Tibial artery (tissue), 4 donors: ENCODE measurements at regions not wholly inside any gene's neighbourhood (a gene's known extent, or its start where the extent isn't known, plus 50 kb on each side); places are given as distances from the start of the nearest gene placed in this dataset.

Experiments used
- DNase-seq, 2 donors: peaks; one replicate each; pipeline ENCODE4 v3.0.0-alpha.2; 2019
- H3K27ac ChIP-seq, 2 donors: fragments of 200-600 bp; sonication (generic) in 1 of 2; 1 replicate in 1 of 2; 2 replicates in 1 of 2; pipeline ENCODE4 v1.5.1; 2018 to 2019; ENCODE audit warnings: mild to moderate bottlenecking in 1 of 2
- H3K27me3 ChIP-seq, 2 donors: fragments of 200-600 bp; sonication (generic) in 1 of 2; one replicate each; pipeline versions ENCODE4 v1.5.1 to v1.6.0; 2016 to 2019
- H3K36me3 ChIP-seq, 3 donors: fragments of 200-600 bp; sonication (generic) in 2 of 3; one replicate each; pipeline ENCODE4 v1.5.1; 2016 to 2019; ENCODE audit warnings: mild to moderate bottlenecking in 2 of 3
- H3K4me1 ChIP-seq, 4 donors: fragments of 200-600 bp; sonication (generic) in 2 of 4; 1 replicate in 3 of 4; 2 replicates in 1 of 4; pipeline ENCODE4 v1.5.1; 2016 to 2019
- H3K4me3 ChIP-seq, 2 donors: fragments of 200-600 bp; sonication (generic) in 1 of 2; 1 replicate in 1 of 2; 2 replicates in 1 of 2; pipeline ENCODE4 v1.5.1; 2018 to 2019; ENCODE audit warnings: mild to moderate bottlenecking in 2 of 2
- H3K9me3 ChIP-seq, 3 donors: fragments of 200-600 bp; sonication (generic) in 1 of 3; one replicate each; pipeline ENCODE4 v1.5.1; 2016 to 2019
- CTCF ChIP-seq, 2 experiments: fragments of 200-600 bp in 1 of 2; fragments of 450-650 bp in 1 of 2; IDR thresholded peaks; one replicate each; pipeline ENCODE4 v1.5.1; 2017 to 2019; ENCODE audit warnings: antibody characterized with exemption in 2 of 2, mild to moderate bottlenecking in 1 of 2, moderate library complexity in 1 of 2
- intact Hi-C: fragments of 100-400 bp; cut with DNase I; formaldehyde crosslinking; loops from one replicate; pipeline ENCODE4 v1.15.0; 2023; ENCODE audit warnings: low total_unique reads

DNA sequence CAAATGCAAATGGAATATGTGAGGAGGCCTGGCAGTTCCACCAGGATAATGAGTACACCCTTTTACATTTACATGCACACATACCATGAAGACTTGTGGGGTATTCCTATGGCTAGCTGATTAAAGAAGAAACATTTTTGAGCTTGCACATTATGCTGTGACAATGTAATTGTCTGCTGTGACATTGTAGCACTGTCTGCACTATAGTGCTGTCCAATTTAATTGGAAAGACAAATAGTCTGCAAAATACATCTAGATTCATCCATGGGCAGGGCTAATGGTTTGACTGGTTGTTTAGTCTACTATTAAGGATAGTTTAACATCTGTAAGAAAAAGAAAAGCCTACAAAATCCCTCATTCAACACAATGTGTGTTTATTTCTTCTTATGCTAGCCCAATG is 1005.6 kb upstream of the LRFN5 start:
- H3K27me3 ChIP-seq, result no peaks in the 10 kb centered on the region
- DNase-seq, result no peak
- H3K36me3 ChIP-seq, result no peaks in the 10 kb centered on the region
- intact Hi-C loops, result no loop called here
- TF ChIP-seq CTCF (IDR thresholded peaks at IDR 0.05), result no peak
- H3K4me3 ChIP-seq, result no peak overlapping the region
- H3K4me1 ChIP-seq, result no peaks in the 10 kb centered on the region
- no peaks in the 10 kb centered on the region for H3K9me3 ChIP-seq
- H3K27ac ChIP-seq, result no peak overlapping the region

DNA sequence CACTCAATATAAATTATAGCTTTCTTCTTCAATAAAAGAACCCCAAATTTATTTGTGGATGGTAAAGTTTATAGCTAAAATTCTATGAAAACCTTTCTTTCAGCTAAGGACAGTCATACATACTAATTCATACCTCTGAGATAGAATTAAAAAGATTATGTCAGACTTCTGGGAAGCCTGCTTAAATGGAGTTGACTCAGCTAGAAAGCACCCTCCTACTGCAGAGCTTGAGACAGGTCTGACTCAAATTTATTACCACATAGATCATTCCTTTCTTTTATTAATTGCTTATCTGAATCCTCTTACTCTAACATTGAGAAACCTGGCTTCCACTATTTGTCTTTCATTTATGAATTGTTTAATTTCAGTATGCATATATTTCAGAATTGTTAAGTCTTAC is 1007.0 kb upstream of the LRFN5 start:
- DNase-seq, result no peak
- Histone ChIP-seq H3K4me3 (no peak overlapping the region), H3K4me1 (no peaks in the 10 kb centered on the region), H3K9me3 (no peaks in the 10 kb centered on the region), H3K27ac (no peak overlapping the region), H3K36me3 (no peaks in the 10 kb centered on the region), H3K27me3 (no peaks in the 10 kb centered on the region)
- intact Hi-C loops, result no loop called here
- no peak for TF ChIP-seq CTCF (IDR thresholded peaks at IDR 0.05)

- Histone ChIP-seq H3K4me1 (no peaks in the 10 kb centered on the region), H3K9me3 (no peaks in the 10 kb centered on the region), H3K27ac (no peak overlapping the region), H3K4me3 (no peak overlapping the region), H3K36me3 (no peaks in the 10 kb centered on the region), H3K27me3 (no peaks in the 10 kb centered on the region)
- no peak for DNase-seq
- TF ChIP-seq CTCF (IDR thresholded peaks at IDR 0.05), result no peak
- intact Hi-C loops, result no loop called here
These were observed 1025.4 kb upstream of the LRFN5 start for GRCh38 chr14:40581264-40581663.

DNA sequence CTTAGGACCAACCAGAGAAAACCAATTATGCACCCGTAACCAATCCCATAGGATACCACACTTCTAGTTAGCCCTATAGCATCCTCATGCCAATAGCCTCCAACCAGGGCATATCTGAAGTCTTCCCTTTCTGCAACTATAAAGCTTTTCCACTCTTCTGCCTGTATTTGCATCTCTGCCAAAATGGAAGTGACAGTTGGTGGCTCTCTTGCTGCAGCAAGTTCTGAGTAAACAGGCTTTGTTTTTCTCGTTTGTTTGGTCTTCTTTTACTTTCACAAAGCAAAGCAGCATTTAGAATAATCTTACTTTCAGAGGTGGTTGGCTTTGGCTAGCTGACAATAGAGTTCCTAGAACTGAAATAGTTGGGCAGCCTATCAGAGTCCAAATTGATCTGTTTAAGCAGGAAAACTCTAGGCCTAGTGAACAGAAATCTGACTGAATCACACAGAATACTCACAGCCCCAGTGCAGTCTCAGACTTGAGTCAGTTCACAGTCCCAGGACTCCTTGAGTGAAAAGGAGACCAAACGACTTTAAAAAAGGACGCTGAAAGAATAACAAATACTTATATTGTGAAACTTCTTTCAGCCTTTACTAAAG is 1029.7 kb upstream of the LRFN5 start:
- no peaks in the 10 kb centered on the region for H3K4me1 ChIP-seq
- no peaks in the 10 kb centered on the region for H3K27me3 ChIP-seq
- H3K4me3 ChIP-seq, result no peak overlapping the region
- TF ChIP-seq CTCF (IDR thresholded peaks at IDR 0.05), result no peak
- no peak for DNase-seq
- no peak overlapping the region for H3K27ac ChIP-seq
- no peaks in the 10 kb centered on the region for H3K36me3 ChIP-seq
- intact Hi-C loops, result no loop called here
- H3K9me3 ChIP-seq, result no peaks in the 10 kb centered on the region

DNA sequence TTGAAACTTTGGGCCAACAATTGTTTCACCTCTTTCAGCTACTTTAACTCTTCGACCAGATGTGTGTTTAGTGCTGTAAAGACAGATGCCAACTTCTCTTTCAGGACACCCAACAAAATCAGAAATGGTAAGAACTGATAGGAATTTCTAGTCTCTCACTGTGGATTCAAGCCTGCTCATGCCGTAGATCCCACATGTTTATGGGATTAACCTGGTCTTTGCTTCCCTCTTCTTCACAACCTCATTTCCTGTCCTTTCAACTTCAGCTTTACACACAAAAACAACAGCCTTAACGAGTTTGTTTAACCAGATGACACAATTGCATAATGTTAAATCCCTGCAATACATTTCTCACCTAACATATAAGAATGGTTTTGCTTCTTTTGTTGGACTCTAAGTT is 1031.9 kb upstream of the LRFN5 start:
- H3K27ac ChIP-seq, result no peak overlapping the region
- intact Hi-C loops, result no loop called here
- H3K27me3 ChIP-seq, result no peaks in the 10 kb centered on the region
- no peaks in the 10 kb centered on the region for H3K4me1 ChIP-seq
- DNase-seq, result no peak
- H3K4me3 ChIP-seq, result no peak overlapping the region
- H3K36me3 ChIP-seq, result no peaks in the 10 kb centered on the region
- H3K9me3 ChIP-seq, result no peaks in the 10 kb centered on the region
- no peak for TF ChIP-seq CTCF (IDR thresholded peaks at IDR 0.05)

DNA sequence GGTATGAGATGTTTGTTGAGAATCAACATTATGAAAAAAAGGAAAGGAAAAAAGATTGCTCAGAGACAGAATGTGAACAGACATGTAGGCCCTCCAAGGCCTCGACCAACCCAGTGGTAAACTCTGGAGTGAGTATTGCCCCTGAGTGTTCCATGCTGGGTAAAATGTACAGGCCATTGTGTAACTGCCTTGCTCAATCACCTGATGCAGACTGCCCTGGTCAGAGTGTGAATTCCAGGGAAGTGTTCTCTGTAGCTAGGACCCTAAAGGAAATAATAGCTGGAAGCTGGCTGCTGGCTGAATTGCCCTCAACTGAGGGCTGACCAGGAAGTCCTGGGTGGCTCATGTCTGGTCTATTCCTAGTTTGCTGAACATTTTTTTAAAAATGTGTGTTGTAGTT is 1081.4 kb upstream of the LRFN5 start:
- Histone ChIP-seq H3K36me3 (no peaks in the 10 kb centered on the region), H3K27me3 (no peaks in the 10 kb centered on the region), H3K4me1 (no peaks in the 10 kb centered on the region), H3K4me3 (no peak overlapping the region), H3K27ac (no peak overlapping the region), H3K9me3 (no peaks in the 10 kb centered on the region)
- no peak for DNase-seq
- intact Hi-C loops, result no loop called here
- TF ChIP-seq CTCF (IDR thresholded peaks at IDR 0.05), result no peak
